Muscle of back (tissue), 3 donors: ENCODE measurements at regions not wholly inside any gene's neighbourhood (a gene's known extent, or its start where the extent isn't known, plus 50 kb on each side); places are given as distances from the start of the nearest gene placed in this dataset.

Experiments used
- DNase-seq, 3 donors: peaks; one replicate each; pipeline versions ENCODE4 v3.0.0 to v3.0.0-alpha.2; 2013

DNA sequence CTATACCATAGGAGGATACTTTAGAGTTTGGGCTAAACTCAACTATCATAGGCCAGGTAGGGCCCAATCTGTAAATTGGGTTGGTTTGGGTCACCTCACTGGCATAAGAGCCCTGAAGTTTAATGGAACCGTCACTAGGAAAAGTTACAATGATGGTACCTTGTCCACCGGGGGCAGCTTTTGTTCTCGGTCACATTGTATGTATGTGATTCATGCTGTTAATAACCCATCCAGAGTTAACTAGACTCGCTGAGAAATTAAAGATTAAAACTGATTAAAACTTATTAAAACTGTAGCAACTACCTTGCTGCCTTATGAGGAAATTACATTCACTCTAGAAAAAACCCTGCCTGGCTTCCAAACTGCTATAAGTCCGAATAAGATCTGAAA, 145.0 kb upstream of the TMCO5A start:
- no peak for DNase-seq

DNA sequence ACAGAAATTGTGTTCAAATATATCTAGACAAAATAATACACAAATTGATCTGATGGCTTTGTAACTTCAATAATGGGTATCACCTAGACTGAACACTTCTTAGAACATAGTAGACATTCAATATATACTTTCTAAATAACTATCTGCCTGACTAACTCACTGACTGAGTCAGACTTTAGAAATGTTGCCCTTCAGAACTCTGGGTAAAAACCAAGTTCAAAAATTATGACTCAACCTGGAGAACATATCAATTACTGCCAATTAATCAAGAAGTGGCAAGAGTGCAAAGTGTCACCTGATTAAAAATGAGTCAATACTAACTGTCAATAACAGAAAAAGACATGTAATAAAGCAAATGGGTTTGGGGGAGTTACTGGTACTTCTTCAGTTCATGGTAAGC, 144.6 kb upstream of the TMCO5A start:
- peak in 1 of 3 donors; percentile 51 for DNase-seq

GRCh38 chr15:37791693-37792092, 142.7 kb upstream of the TMCO5A start:
- no peak for DNase-seq

- DNase-seq = no peak
Measured at GRCh38 chr15:37792351-37792750, 142.1 kb upstream of the TMCO5A start.

GRCh38 chr15:37793851-37794250, 140.6 kb upstream of the TMCO5A start:
- no peak for DNase-seq

GRCh38 chr15:37794947-37795346, 139.5 kb upstream of the TMCO5A start:
- peak in 1 of 3 donors; percentile 28 for DNase-seq

DNA sequence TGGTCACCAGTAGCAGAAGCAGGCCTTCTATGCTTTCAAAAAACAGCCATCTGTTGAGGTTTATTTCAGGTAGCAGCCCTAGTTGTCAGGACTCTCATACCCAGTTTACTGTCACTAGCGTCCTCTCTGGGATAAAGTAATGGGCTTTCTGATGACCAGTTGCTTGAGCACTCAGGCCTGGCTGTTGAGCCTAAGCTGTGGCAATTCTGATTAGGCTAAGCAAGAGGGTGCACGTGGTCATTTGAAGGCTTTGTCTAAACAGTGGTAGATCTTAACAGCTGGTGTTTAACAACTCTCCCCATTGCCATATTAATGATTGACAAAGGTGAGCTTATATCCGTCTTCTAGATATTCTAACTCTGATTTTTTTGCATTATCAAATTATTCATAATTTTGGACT, 132.9 kb upstream of the TMCO5A start:
- no peak for DNase-seq

DNA sequence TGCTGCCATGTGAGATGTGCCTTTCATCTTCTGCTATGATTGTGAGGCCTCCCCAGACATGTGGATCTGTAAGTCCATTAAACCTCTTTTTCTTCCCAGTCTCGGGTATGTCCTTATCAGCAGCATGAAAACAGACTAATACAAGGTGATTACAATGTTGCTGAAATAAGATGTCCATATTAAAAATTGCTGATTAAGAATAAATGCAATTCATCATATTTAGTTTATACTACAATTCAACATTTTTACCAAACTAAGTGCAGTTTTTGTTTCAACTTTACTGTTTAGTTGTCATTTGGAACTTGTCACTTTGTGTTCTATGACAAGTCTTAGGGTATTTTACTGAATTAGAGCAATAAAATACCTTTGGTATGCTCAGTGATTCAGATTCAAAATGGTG, 127.6 kb upstream of the TMCO5A start:
- DNase-seq = no peak

DNA sequence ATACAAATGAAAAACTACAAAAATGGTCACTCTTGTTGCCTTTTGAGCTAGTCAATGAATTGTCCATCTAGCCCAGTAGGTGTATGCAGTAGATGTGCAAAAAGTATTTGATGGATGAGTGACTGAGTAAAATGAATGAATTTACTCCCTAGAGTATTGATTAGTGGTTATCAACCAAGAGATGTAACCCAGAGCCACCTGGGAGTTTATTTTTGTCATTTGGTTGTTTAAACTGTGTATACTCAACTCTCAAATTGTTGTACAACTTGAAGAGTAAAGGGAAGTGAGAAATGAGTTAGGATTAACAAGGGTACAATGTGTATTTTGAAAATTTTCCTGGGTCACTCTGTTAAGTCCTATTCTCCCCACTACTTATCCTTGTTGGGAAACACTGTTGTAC, 124.1 kb upstream of the TMCO5A start:
- no peak for DNase-seq

GRCh38 chr15:37813306-37813705, 121.1 kb upstream of the TMCO5A start:
- DNase-seq = no peak

- DNase-seq = peak in 1 of 3 donors; percentile 18
Measured at GRCh38 chr15:37814847-37815515, 119.5 kb upstream of the TMCO5A start.

DNA sequence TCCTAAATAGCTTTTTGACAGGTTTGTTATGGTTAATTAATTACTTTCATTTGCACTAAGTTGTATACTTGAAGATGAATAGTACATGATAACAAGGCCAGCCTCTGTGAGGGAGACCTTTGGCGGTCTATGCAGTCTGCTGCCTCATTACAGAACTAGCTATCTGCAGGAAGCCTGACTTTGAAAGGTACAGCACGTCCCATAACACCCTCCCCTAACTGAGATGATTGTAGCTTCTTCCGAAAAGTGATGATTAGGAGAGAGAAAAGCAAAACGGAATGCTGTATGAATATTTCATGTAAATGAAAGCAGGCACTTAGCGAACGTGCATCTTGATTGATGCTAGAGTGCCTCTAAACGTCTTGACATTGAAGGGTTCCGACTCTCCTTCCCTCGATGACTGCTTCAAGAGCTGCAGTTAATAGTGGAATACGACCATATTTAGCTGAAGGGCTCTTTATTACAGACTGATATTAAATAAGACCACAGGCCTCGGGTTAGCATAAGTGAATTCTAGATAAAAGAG, 116.2 kb upstream of the TMCO5A start:
- DNase-seq = no peak

GRCh38 chr15:37819191-37819590, 115.2 kb upstream of the TMCO5A start:
- peak in 1 of 3 donors; percentile 6 for DNase-seq

DNA sequence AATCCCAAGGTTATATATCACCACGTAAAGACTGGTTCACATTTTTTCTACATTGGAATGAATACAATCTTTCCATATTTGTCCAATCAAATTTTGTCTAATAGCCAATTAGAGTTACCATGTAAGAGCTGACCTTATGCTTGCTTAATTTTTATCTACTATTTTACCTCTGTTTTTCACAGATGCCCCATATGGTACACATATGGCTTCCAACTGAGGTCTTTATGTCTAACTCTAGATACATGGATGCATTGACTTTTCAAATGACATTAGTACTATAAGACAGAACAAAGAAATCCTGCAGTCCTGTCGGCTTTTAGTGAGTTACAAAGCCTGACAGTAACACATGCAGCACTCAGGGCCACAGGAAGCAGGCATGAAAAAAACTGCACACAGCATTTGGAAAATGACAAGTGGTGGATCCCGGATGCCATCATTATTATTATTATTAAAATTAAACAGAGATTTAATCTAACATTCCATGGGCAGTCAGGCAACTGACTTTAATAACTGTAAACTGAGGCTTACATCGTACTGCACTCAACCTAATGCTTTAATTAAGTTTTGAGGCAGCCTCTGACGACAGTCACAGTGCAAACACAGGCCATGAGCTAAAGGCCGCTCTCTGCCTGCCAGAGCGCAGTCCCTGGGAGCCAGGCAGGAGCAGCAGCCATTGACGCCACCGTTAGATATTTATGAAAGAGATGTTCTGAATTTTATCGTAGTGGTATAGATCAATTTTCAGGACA, 113.9 kb upstream of the TMCO5A start:
- DNase-seq = no peak

GRCh38 chr15:37823601-37824275, 110.7 kb upstream of the TMCO5A start:
- no peak for DNase-seq

DNA sequence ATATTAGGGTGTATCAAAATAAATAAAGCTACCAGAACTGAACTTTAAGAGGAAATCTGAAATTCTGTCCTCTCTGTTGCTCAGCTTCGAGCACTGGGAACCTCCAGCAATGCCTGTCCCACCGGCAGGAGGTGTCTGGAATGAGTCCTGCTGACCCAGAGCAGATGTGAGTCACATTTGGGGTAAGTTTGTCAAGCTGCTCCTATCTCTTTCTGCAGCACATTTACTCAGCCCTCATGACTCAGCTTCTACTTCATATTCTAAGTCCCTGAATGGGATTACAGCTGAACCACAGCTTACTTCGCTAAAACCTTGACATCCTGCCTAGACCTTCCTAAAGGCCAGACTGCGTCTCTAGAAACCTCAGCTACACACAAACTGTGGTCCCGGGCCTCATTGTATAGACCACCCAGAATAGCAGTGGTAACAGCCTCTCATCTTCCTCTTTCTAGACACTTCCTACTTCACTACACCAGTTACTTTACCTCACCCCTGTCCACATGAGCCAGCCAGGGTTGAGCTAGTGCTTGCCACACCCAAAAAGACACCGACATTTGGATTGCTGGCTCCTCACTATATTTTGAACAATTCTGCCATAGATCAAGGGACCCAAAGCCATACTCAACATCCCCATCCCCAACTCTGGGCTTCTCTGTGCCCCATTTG, 109.6 kb upstream of the TMCO5A start:
- peak in 2 of 3 donors; percentile 5 to 89 for DNase-seq

- peak in 1 of 3 donors; percentile 15 for DNase-seq
Measured at GRCh38 chr15:37837276-37837675, 97.2 kb upstream of the TMCO5A start.

DNA sequence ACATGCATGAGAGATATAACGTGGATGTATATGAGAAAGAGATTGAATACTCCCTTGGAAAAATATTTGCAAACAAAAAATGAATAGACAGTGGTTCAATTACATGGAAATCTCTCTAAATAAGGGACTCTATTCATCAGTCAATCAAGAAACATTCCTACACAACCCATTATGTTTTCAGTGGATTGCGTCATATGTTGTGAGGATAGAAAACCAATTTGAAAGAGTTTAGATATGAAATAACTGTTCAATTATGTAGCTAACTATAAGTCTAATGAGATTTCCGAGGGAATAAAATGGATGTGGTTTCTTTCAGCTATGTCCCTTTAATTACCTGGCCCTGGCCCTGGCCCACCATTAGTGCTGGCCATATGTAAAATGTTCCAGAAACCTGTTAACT, 86.7 kb upstream of the TMCO5A start:
- no peak for DNase-seq

- no peak for DNase-seq
Measured at GRCh38 chr15:37856109-37856508, 78.3 kb upstream of the TMCO5A start.

GRCh38 chr15:37860896-37861295, 73.5 kb upstream of the TMCO5A start:
- no peak for DNase-seq

DNA sequence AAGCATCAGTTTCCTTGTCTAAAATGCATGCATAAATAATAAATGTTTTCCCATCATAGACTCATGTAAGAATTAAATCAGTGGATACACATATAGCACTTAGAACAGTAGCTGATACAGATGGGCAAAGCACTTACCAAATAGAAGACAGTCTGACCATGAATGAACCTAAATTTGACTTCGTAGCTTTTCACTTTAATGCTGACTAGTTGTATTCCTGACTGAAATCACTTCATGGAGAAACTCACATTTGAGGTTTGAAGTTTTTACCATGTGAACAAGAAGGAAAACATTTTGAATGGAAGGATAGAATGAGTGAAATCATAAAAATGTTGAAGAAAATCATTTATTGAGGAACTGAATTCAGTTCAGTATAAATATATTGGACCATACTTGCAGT, 68.8 kb upstream of the TMCO5A start:
- no peak for DNase-seq

DNA sequence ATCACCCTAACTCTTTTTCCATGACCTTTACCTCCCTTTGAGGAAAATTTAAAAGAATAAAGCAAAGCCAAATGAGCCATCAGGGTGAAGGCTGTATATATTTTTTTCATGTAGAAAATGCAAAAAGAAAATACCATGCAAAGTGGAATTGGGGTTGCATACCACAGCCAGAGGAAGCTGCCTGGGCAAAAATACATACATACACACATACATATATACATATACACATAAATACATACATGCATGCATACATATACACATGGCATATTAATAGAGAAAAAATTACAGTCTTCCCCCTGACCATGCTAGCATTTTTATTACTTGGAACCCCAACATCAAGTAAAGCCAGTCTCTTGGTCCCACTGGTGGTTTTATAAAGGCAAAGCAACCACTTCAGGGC, 63.7 kb upstream of the TMCO5A start:
- DNase-seq = no peak
